ENCODE measurements at regions not wholly inside any gene's neighbourhood (a gene's known extent, or its start where the extent isn't known, plus 50 kb on each side); places are given as distances from the start of the nearest gene placed in this dataset.

GRCh38 chr10:120966657-120967045 is 115.5 kb downstream of the WDR11 start:
- WGBS, 2 donors = 86 to 87% methylated on average over 6 of the region's 6 CpGs
- TF ChIP-seq CTCF (IDR thresholded peaks at IDR 0.05) (no peak), POLR2A (IDR thresholded peaks at IDR 0.05) (no peak)
- no peaks in the 10 kb centered on the region for H3K9me3 ChIP-seq
- H3K27me3 ChIP-seq = no peaks in the 10 kb centered on the region
- no peak for DNase-seq
- H3K36me3 ChIP-seq (replicated peaks in 1 of 2; ENCODE audit: insufficient read depth in 1 of 2, low read depth in 2 of 2) = no peaks in the 10 kb centered on the region
- no peak overlapping the region for H3K4me3 ChIP-seq
- peaks cover 17% of the 10 kb centered on the region for H3K4me1 ChIP-seq
- ATAC-seq = no peak
- intact Hi-C loops (cut with DNase I) = no loop called here
- H3K27ac ChIP-seq = no peak overlapping the region

GRCh38 chr10:120969219-120969645 is 118.1 kb downstream of the WDR11 start:
- Histone ChIP-seq H3K27ac (no peak overlapping the region), H3K36me3 (replicated peaks in 1 of 2; ENCODE audit: insufficient read depth in 1 of 2, low read depth in 2 of 2) (no peaks in the 10 kb centered on the region), H3K4me1 (peaks cover 21% of the 10 kb centered on the region), H3K9me3 (no peaks in the 10 kb centered on the region), H3K27me3 (no peaks in the 10 kb centered on the region), H3K4me3 (no peak overlapping the region)
- intact Hi-C loops (cut with DNase I) = no loop called here
- 64 to 65% methylated on average over 5 of the region's 5 CpGs for WGBS, 2 donors
- ATAC-seq (no peak), DNase-seq (no peak)
- TF ChIP-seq CTCF (IDR thresholded peaks at IDR 0.05) (no peak), POLR2A (IDR thresholded peaks at IDR 0.05) (no peak)

- intact Hi-C loops (cut with DNase I) = no loop called here
- no peak overlapping the region for H3K4me3 ChIP-seq
- H3K9me3 ChIP-seq = no peaks in the 10 kb centered on the region
- DNase-seq (peak in 1 of 4 donors; percentile 12), ATAC-seq (peak; percentile 67)
- TF ChIP-seq CTCF (IDR thresholded peaks at IDR 0.05) (peak in 1 of 7 experiments; percentile 1), POLR2A (IDR thresholded peaks at IDR 0.05) (no peak)
- no peaks in the 10 kb centered on the region for H3K27me3 ChIP-seq
- H3K36me3 ChIP-seq (replicated peaks in 1 of 2; ENCODE audit: insufficient read depth in 1 of 2, low read depth in 2 of 2) = no peaks in the 10 kb centered on the region
- peak overlapping the region in 3 of 4 donors; percentile 40 to 60 (median 55) for H3K27ac ChIP-seq
- peaks cover 21% of the 10 kb centered on the region for H3K4me1 ChIP-seq
- WGBS, 2 donors = 26 to 29% methylated on average over 9 of the region's 9 CpGs
Measured at GRCh38 chr10:120970595-120971529, 119.7 kb downstream of the WDR11 start.

GRCh38 chr10:120971671-120972070 is 120.5 kb downstream of the WDR11 start:
- Histone ChIP-seq H3K27me3 (no peaks in the 10 kb centered on the region), H3K9me3 (no peaks in the 10 kb centered on the region), H3K4me3 (no peak overlapping the region), H3K36me3 (replicated peaks in 1 of 2; ENCODE audit: insufficient read depth in 1 of 2, low read depth in 2 of 2) (no peaks in the 10 kb centered on the region), H3K4me1 (peaks cover 21% of the 10 kb centered on the region), H3K27ac (peak overlapping the region in 2 of 4 donors; percentile 40 to 60)
- WGBS, 2 donors = 30 to 59% methylated on average over 2 of the region's 2 CpGs
- intact Hi-C loops (cut with DNase I) = no loop called here
- ATAC-seq (no peak), DNase-seq (no peak)
- TF ChIP-seq POLR2A (IDR thresholded peaks at IDR 0.05) (no peak), CTCF (IDR thresholded peaks at IDR 0.05) (no peak)
